ENCODE measurements at regions not wholly inside any gene's neighbourhood (a gene's known extent, or its start where the extent isn't known, plus 50 kb on each side); places are given as distances from the start of the nearest gene placed in this dataset.
"Not testable (repeated sequence)": the region's sequence is repeated elsewhere in the genome, so short reads cannot be mapped to it uniquely, and the experiment has no call there.

GRCh38 chr4:130026185-130026584 lies 930.2 kb downstream of the C4orf33 start:
- ATAC-seq (ENCODE audit: low read depth) (no peak), DNase-seq (no peak)
- Mint-ChIP-seq H3K4me1 (peaks cover 3% of the 10 kb centered on the region), H3K4me3 (no peak overlapping the region), H3K27ac (no peak overlapping the region), H3K36me3 (ENCODE audit: low read depth) (no peaks in the 10 kb centered on the region), H3K27me3 (no peaks in the 10 kb centered on the region), H3K9me3 (no peaks in the 10 kb centered on the region)
- ChIA-PET CTCF (no interaction called here), POLR2A (no interaction called here)
- intact Hi-C loops (cut with micrococcal nuclease), result no loop called here
- TF ChIP-seq, protein P1, sequence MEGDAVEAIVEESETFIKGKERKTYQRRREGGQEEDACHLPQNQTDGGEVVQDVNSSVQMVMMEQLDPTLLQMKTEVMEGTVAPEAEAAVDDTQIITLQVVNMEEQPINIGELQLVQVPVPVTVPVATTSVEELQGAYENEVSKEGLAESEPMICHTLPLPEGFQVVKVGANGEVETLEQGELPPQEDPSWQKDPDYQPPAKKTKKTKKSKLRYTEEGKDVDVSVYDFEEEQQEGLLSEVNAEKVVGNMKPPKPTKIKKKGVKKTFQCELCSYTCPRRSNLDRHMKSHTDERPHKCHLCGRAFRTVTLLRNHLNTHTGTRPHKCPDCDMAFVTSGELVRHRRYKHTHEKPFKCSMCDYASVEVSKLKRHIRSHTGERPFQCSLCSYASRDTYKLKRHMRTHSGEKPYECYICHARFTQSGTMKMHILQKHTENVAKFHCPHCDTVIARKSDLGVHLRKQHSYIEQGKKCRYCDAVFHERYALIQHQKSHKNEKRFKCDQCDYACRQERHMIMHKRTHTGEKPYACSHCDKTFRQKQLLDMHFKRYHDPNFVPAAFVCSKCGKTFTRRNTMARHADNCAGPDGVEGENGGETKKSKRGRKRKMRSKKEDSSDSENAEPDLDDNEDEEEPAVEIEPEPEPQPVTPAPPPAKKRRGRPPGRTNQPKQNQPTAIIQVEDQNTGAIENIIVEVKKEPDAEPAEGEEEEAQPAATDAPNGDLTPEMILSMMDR (IDR thresholded peaks at IDR 0.05), result no peak

DNA sequence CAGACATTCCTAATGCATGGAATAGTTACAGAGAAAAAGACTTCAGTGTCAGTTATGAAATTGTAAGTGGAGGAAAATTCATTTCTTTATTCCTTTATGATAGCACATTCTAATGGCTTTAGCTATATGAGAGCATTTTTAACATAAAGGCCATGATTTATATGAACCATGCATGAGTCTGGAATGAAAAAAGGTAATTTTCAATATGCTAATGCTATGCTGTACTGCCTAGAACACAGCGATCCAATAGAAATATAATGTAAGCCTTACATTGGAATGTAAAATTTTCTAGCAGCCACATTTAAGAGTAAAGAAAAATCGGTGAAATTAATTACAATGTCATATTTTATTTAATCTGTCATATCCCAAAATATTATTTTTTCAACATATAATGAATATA lies 932.0 kb downstream of the C4orf33 start:
- Mint-ChIP-seq H3K4me3 (no peak overlapping the region), H3K27ac (no peak overlapping the region), H3K4me1 (peaks cover 3% of the 10 kb centered on the region), H3K27me3 (no peaks in the 10 kb centered on the region), H3K9me3 (no peaks in the 10 kb centered on the region), H3K36me3 (ENCODE audit: low read depth) (no peaks in the 10 kb centered on the region)
- no peak for DNase-seq
- TF ChIP-seq, protein P1 (IDR thresholded peaks at IDR 0.05), result no peak
- intact Hi-C loops (cut with micrococcal nuclease), result no loop called here
- POLR2A ChIA-PET, result no interaction called here
- ATAC-seq (ENCODE audit: low read depth), result no peak
- CTCF ChIA-PET, result no interaction called here

DNA sequence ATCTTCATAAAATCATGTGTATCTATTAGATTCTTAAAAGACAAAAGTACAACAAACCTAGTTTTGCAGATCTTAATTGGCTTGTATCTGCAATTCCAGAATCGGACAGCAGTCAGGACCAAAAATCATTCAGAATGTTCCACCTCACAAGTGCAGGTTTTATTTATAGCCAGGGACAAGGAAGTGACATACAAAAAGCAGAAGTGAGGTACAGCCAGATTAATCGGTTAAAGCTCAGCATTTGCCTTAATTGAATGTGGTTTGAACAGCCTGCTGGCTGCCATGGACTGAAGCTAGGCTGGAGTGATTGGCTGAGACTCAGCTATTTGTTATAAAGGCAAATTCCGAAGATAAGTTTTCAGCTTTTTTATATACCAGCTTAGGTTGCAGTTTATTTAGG lies 932.6 kb downstream of the C4orf33 start:
- intact Hi-C loops (cut with micrococcal nuclease), result no loop called here
- TF ChIP-seq, protein P1 (IDR thresholded peaks at IDR 0.05), result no peak
- peaks cover 3% of the 10 kb centered on the region for H3K4me1 Mint-ChIP-seq
- H3K27me3 Mint-ChIP-seq, result no peaks in the 10 kb centered on the region
- POLR2A ChIA-PET, result no interaction called here
- ATAC-seq (ENCODE audit: low read depth) (no peak), DNase-seq (no peak)
- CTCF ChIA-PET, result no interaction called here
- no peaks in the 10 kb centered on the region for H3K9me3 Mint-ChIP-seq
- H3K4me3 Mint-ChIP-seq, result no peak overlapping the region
- H3K27ac Mint-ChIP-seq, result no peak overlapping the region
- no peaks in the 10 kb centered on the region for H3K36me3 Mint-ChIP-seq (ENCODE audit: low read depth)

DNA sequence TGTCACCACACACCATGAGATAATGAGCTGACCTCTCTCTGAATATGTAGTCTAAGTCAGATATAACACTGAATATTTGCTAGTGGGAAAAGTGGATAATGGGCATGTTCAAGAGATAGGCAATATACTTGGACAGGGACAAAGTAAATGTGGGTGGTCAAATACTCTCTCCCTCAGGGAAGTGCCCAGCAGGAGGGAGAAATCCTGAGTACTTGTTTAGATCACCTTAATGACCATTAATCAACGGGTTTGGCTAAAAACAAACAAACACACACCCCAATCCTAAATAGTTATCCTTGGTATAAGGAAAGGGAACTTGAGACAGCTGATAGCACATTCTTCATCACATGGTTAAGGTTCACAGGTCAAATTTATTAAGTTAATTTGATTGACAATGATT lies 933.5 kb downstream of the C4orf33 start:
- Mint-ChIP-seq H3K27ac (no peak overlapping the region), H3K4me3 (no peak overlapping the region), H3K27me3 (no peaks in the 10 kb centered on the region), H3K9me3 (no peaks in the 10 kb centered on the region), H3K4me1 (peaks cover 3% of the 10 kb centered on the region), H3K36me3 (ENCODE audit: low read depth) (no peaks in the 10 kb centered on the region)
- ATAC-seq (ENCODE audit: low read depth), result no peak
- intact Hi-C loops (cut with micrococcal nuclease), result no loop called here
- POLR2A ChIA-PET, result no interaction called here
- CTCF ChIA-PET, result no interaction called here
- TF ChIP-seq, protein P1 (IDR thresholded peaks at IDR 0.05), result no peak
- DNase-seq, result no peak

DNA sequence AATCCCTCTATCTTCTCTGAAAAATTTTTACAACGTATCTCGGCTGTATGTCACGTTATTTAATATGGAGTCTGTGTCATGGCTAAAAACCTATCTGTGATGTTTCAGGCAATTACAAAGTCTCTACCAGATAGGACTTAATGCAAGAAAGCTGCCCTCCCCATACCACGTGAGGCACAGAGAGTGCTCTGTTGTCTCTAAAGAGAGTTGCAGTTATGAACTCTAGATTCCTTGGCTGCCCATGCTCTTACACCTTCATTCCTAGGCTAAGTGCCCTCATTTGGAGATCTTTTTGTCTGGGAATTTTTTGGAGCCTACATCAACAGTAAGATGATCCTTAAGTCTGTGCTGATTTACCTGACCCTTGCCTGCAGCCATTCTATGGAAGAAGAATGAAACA lies 935.9 kb downstream of the C4orf33 start:
- Mint-ChIP-seq H3K27me3 (no peaks in the 10 kb centered on the region), H3K9me3 (no peaks in the 10 kb centered on the region), H3K4me1 (peaks cover 3% of the 10 kb centered on the region), H3K4me3 (no peak overlapping the region), H3K27ac (no peak overlapping the region), H3K36me3 (ENCODE audit: low read depth) (no peaks in the 10 kb centered on the region)
- ATAC-seq (ENCODE audit: low read depth), result no peak
- POLR2A ChIA-PET, result no interaction called here
- DNase-seq, result no peak
- CTCF ChIA-PET, result no interaction called here
- TF ChIP-seq, protein P1 (IDR thresholded peaks at IDR 0.05), result no peak
- intact Hi-C loops (cut with micrococcal nuclease), result no loop called here

DNA sequence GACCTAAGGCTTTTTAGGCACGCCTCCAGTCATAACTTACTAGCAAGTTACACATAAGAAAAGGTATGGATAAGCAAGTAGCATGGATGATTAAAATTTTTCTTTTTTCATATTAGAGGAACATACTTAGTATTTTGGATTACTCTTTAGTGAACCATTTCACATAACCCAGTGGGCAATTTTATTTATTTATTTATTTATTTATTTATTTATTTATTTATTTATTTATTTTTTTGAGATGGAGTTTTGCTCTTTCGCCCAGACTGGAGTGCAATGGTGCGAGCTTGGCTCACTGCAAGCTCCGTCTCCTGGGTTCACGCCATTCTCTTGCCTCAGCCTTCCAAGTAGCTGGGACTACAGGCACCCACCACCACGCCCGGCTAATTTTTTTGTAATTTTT lies 937.7 kb downstream of the C4orf33 start:
- H3K4me1 Mint-ChIP-seq; CTCF ChIA-PET; H3K36me3 Mint-ChIP-seq (ENCODE audit: low read depth); H3K27me3 Mint-ChIP-seq; DNase-seq; H3K9me3 Mint-ChIP-seq; H3K4me3 Mint-ChIP-seq; H3K27ac Mint-ChIP-seq; intact Hi-C loops (cut with micrococcal nuclease); POLR2A ChIA-PET; ATAC-seq (ENCODE audit: low read depth): not testable (repeated sequence)

All from activated B cell treated with CpG ODN at 0.5 μM for 24 hours (primary cell).